ENCODE measurements at regions not wholly inside any gene's neighbourhood (a gene's known extent, or its start where the extent isn't known, plus 50 kb on each side); places are given as distances from the start of the nearest gene placed in this dataset.

DNA sequence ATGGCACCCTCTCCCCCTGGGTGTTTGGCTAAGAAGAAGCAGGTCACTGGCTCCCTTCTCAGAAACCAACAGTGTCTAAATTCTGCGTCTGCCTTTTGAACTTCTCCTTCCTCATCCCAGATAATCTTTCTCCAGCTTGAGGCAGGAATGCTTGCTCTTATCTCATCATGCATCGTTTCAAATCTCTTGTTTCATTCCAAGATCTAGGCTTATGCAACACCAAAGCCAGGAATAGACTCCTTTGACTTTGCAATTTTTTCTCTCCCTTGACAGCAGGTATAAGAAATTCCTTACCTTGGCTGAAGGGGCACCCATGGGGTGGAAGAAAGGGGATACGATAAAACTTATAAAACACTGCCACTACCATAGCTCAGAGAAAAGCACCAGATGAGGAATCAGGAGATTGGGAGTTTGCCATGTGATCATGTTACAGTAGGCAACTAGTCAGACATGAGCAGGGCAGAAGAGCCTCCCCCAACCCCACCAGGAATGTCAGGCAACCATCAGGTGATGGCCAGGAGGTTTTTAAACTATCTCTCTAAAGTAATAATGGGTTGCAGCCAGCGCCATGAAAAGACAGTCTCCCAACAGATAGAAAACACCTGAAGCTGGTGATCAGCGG, 498.9 kb downstream of the KLF12 start:
- TF ChIP-seq EZH2phosphoT487 (IDR thresholded peaks at IDR 0.05; ENCODE audit: borderline replicate concordance, low read length), result no peak
- TF ChIP-seq, protein P1, sequence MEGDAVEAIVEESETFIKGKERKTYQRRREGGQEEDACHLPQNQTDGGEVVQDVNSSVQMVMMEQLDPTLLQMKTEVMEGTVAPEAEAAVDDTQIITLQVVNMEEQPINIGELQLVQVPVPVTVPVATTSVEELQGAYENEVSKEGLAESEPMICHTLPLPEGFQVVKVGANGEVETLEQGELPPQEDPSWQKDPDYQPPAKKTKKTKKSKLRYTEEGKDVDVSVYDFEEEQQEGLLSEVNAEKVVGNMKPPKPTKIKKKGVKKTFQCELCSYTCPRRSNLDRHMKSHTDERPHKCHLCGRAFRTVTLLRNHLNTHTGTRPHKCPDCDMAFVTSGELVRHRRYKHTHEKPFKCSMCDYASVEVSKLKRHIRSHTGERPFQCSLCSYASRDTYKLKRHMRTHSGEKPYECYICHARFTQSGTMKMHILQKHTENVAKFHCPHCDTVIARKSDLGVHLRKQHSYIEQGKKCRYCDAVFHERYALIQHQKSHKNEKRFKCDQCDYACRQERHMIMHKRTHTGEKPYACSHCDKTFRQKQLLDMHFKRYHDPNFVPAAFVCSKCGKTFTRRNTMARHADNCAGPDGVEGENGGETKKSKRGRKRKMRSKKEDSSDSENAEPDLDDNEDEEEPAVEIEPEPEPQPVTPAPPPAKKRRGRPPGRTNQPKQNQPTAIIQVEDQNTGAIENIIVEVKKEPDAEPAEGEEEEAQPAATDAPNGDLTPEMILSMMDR (conservative IDR thresholded peaks at IDR 0.05; ENCODE audit: low read depth, low read length), result no peak
- no peak for TF ChIP-seq EZH2 (IDR thresholded peaks at IDR 0.05; ENCODE audit: low read length, unreplicated experiment)

Measured in PC-3 (cell line).